Activated T-cell treated with anti-CD3 and anti-CD28 coated beads, Interleukin-2, amount 50 U/mL, for 4 hours (primary cell): ENCODE measurements at regions not wholly inside any gene's neighbourhood (a gene's known extent, or its start where the extent isn't known, plus 50 kb on each side); places are given as distances from the start of the nearest gene placed in this dataset.

Experiments
- ATAC-seq, 2 donors: fragments of 200-7000 bp; cut with Tn5 transposase; one replicate each; pipeline ENCODE4 v1.10.0; 2021
- DNase-seq: peaks from one replicate; pipeline ENCODE4 v3.0.0-alpha.2; 2020
- H3K27me3 Mint-ChIP-seq: one replicate; pipeline ENCODE4 v1.8.0; 2021; ENCODE audit warnings: low read depth, mixed read lengths
- H3K36me3 Mint-ChIP-seq: one replicate; pipeline ENCODE4 v1.8.0; 2022; ENCODE audit warnings: mixed read lengths; ENCODE audit not compliant: insufficient read depth
- H3K4me1 Mint-ChIP-seq: one replicate; pipeline ENCODE4 v1.8.0; 2021; ENCODE audit warnings: low read depth, mixed read lengths
- H3K4me3 Mint-ChIP-seq: one replicate; pipeline ENCODE4 v1.8.0; 2021; ENCODE audit warnings: mild to moderate bottlenecking, moderate library complexity, mixed read lengths
- H3K9me3 Mint-ChIP-seq: one replicate; pipeline ENCODE4 v1.8.0; 2021; ENCODE audit warnings: mixed read lengths

DNA sequence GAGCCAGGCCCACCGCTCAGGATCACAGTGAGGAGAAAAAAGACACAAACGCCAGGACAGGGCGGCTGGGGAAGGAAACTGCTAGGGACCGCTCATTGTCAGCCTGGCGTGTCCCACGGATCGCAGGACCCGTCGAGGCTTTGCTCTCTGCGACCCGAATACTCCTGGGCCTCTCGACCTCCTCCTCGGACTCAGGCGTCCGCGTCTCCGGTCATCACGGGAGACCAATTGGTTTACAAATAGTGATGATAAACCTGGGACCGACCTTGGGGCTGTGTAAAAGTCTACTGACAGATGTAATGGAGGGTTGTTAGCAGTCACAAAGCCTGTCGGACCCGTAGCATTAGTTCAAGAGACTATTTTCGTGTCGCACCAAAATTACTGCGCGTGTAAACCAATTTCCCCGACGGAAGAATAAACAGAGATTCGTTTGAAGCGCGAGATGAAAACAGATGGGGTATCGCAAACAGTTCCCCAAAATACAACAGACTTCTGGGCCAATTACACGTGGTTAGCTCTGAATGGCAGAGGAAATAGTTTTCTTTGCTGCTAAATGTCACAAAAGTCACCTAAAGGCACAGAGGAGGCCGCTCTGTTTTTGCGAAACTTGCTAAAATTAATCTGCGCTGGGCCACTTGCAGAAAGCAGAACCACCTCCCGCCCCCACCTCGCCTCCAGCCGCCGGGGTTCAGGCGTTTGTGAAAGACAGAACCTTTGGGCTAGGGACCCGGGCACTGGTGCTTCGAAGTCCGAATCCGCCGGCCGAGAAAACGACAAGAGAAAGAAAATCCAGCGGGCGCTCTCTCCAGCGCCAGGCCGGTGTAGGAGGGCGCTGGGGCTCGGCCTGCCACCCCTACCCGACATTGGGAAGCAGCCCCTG, 67.6 kb downstream of the FOXD1 start:
- H3K27me3 Mint-ChIP-seq: peaks cover 68% of the 10 kb centered on the region
- peak overlapping the region; percentile 60 for H3K4me3 Mint-ChIP-seq
- peaks cover 6% of the 10 kb centered on the region for H3K36me3 Mint-ChIP-seq
- ATAC-seq: no peak
- peaks cover 7% of the 10 kb centered on the region for H3K4me1 Mint-ChIP-seq
- H3K9me3 Mint-ChIP-seq: peaks cover 16% of the 10 kb centered on the region
- DNase-seq: no peak

DNA sequence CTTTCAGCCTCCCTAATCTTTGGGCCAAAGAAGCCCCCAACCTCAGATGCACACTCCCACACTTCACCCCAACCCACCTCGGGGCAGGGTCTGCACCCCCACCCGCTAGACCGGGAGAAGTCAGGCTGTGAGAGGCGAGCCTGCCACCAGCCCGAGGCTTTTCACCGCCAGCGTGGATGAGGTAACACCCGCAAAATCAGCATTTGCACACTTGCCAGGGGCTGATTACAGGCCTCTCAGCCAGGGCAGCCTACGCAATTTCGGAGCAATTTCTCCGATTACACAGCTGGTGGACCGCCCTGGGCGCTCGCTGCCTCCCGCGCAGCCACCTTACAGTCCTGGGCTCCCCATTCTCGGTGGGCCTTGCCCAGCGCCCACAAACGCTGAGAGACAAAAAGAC, 68.5 kb downstream of the FOXD1 start:
- no peak overlapping the region for H3K4me3 Mint-ChIP-seq
- peaks cover 13% of the 10 kb centered on the region for H3K9me3 Mint-ChIP-seq
- H3K4me1 Mint-ChIP-seq: peaks cover 7% of the 10 kb centered on the region
- no peak for DNase-seq
- peaks cover 3% of the 10 kb centered on the region for H3K36me3 Mint-ChIP-seq
- ATAC-seq: peak in 1 of 2 donors; percentile 31
- H3K27me3 Mint-ChIP-seq: peaks cover 73% of the 10 kb centered on the region

DNA sequence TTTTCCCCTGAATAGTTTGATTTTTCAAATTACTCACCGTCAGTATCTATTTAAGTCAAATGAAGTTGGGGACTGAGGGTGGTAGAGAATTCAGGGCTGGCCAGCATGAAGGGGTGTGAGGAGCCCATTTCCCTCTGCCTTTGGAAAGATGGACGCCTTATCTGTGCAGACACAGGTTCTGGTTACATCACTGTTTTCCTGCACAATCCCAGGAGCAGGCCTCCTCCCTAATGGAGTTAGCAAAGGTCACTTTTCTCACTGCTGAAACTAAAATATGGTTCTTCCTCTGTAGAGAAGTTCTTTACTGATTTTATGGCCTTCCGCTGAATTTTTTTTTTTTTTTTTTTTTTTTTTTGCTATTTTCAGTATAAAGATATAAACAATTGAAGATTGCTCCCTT, 69.1 kb downstream of the FOXD1 start:
- H3K4me3 Mint-ChIP-seq: no peak overlapping the region
- DNase-seq (no peak), ATAC-seq (no peak)
- peaks cover 8% of the 10 kb centered on the region for H3K9me3 Mint-ChIP-seq
- H3K36me3 Mint-ChIP-seq: peaks cover 2% of the 10 kb centered on the region
- peaks cover 7% of the 10 kb centered on the region for H3K4me1 Mint-ChIP-seq
- peaks cover 78% of the 10 kb centered on the region for H3K27me3 Mint-ChIP-seq

DNA sequence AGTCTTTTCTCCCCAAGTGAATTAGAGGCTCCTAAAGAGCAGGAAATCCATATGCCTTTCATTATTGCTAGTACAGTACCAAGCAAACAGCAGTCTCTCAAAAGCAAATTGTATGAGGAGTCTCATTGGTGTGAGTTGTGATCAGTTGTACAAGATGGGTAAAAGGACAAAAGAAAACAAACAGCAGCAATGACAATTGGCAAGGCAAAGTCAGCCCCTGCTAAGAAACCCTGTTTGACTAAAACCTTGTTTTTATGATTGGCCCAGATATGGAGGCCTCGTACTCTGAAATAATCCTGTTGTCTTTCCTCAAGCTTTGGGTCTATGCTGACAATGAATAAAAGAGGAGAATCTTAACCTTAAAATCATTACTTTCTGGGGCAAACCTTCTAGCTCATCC, 69.8 kb downstream of the FOXD1 start:
- H3K4me3 Mint-ChIP-seq: no peak overlapping the region
- no peak for DNase-seq
- peaks cover 77% of the 10 kb centered on the region for H3K27me3 Mint-ChIP-seq
- H3K36me3 Mint-ChIP-seq: peaks cover under 1% of the 10 kb centered on the region
- H3K9me3 Mint-ChIP-seq: peaks cover 2% of the 10 kb centered on the region
- ATAC-seq: no peak
- H3K4me1 Mint-ChIP-seq: peaks cover 7% of the 10 kb centered on the region

DNA sequence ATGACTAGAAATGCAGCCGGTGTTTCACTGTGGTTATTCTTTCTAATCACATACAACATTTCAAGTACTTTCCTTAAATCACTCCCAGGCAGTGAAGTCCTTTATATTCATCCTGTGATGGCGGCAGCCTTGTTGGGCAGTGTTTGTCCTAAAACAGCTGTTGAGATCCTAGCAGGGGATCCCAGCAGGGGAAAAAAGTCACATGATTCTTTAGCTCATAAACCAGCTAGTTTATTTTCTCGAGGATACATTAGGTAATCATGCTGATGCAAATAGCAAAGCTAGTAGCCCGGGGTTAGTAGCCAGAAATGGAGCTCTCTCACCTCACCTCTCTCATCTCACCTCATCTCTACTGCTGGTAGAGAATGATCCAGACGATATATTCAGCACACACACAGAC, 70.5 kb downstream of the FOXD1 start:
- Mint-ChIP-seq H3K4me3 (no peak overlapping the region), H3K36me3 (no peaks in the 10 kb centered on the region), H3K9me3 (no peaks in the 10 kb centered on the region), H3K4me1 (peaks cover 7% of the 10 kb centered on the region), H3K27me3 (peaks cover 76% of the 10 kb centered on the region)
- ATAC-seq: no peak
- no peak for DNase-seq

DNA sequence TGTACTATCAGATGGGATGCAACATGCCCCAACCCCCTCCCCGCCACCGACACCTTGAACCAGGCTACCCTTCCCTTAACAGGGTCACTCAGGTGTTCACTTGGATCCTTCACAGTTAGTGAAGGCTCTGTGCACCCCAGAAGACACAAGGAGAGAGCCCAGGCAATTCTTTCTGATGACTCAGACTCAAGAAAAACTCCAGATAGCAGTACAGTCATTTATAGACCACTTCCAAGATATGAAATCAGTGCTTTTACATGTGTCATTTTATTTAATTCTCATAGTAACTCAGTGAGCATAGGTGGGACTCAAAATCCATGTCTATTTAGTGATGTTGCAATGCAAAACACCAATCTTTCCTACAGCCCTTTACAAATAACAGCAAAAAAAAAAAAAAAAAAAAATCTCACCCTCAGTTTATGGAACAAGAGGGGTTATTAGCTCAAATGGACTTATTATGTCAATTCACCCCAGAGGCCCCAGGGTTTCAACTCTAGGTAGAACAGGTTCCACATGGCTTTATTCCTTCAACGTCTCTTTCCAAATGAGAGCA, 71.9 kb downstream of the FOXD1 start:
- H3K27me3 Mint-ChIP-seq: peaks cover 74% of the 10 kb centered on the region
- peaks cover 7% of the 10 kb centered on the region for H3K4me1 Mint-ChIP-seq
- H3K36me3 Mint-ChIP-seq: no peaks in the 10 kb centered on the region

GRCh38 chr5:73375949-73376348, 72.6 kb downstream of the FOXD1 start:
- H3K4me1 Mint-ChIP-seq: peaks cover 3% of the 10 kb centered on the region
- ATAC-seq: no peak
- DNase-seq: no peak
- no peaks in the 10 kb centered on the region for H3K9me3 Mint-ChIP-seq
- no peak overlapping the region for H3K4me3 Mint-ChIP-seq
- H3K36me3 Mint-ChIP-seq: no peaks in the 10 kb centered on the region
- peaks cover 74% of the 10 kb centered on the region for H3K27me3 Mint-ChIP-seq

More for the DNA sequence above, 71.9 kb downstream of the FOXD1 start:
- Mint-ChIP-seq H3K4me3 (no peak overlapping the region), H3K9me3 (no peaks in the 10 kb centered on the region)
- DNase-seq (no peak), ATAC-seq (no peak)

- H3K4me3 Mint-ChIP-seq: no peak overlapping the region
- H3K36me3 Mint-ChIP-seq: no peaks in the 10 kb centered on the region
- H3K9me3 Mint-ChIP-seq: no peaks in the 10 kb centered on the region
- ATAC-seq: no peak
- peaks cover 66% of the 10 kb centered on the region for H3K27me3 Mint-ChIP-seq
- no peaks in the 10 kb centered on the region for H3K4me1 Mint-ChIP-seq
- no peak for DNase-seq
These were observed 73.4 kb downstream of the FOXD1 start for GRCh38 chr5:73375191-73375545.

DNA sequence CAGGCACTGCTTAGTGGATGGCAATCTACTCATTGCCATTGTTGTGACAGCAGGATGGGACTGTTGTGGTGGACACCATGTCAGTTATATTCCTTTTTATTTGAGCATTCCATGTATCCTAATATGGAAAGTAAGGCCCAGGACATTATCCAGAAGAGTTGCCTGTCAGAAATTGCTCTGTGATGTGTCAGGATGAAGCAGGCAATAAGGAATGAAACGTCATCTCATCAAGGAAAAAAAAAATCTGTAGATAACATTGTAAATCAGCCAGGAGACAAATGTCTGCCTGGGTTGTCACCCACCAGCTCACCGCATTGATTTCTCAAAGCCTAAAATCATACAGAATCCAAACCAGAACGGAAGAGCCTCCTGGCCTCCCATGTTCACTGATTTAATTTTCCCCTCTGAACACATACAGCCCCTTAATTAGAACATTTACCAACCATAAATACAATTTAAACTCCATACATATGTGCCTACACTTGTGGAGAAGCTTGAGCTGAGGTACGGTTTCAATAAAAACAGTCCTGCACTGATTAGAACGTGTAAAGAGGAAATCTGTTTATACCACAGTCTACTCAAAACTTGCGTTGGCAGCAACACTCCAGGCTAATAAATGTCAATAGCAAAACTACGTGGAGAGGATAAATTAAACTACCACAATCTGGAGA, 73.9 kb downstream of the FOXD1 start:
- no peaks in the 10 kb centered on the region for H3K9me3 Mint-ChIP-seq

DNA sequence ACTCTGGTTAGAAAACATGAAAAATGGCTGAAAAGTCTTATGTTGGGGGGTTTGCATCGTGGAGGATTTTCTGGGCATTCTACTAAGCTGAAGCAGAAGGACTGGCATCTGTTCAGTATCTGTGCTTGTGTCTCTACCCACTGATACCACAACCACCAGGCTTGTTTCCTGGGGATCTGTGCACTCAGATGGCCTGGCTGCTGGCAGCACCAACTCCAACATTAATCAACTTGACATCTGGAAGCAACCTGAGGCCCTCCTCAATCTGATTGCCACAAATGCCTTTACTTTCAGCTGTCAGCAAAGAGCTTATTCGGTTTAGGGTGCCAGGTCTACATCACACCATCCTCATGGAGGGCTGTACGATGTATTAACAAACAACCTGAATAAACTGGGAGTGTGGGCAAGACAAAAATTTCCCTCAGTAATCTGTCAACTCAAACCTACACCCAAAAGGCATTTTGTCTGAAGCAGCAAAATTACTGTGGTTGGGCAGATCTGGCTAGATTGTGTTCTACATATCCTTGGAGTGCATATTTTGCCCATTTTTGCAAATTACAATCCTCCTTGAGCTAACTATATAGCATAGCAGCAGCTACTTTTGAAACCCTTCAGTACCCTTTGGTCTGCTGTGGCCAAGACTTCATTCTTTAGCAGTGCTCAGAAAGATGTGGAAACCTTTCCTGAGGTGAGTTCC, 74.6 kb downstream of the FOXD1 start:
- Mint-ChIP-seq H3K27me3 (peaks cover 57% of the 10 kb centered on the region), H3K4me1 (no peaks in the 10 kb centered on the region), H3K36me3 (no peaks in the 10 kb centered on the region), H3K4me3 (no peak overlapping the region), H3K9me3 (no peaks in the 10 kb centered on the region)
- DNase-seq (no peak), ATAC-seq (no peak)

More for the DNA sequence above, 73.9 kb downstream of the FOXD1 start:
- DNase-seq (no peak), ATAC-seq (no peak)
- Mint-ChIP-seq H3K4me3 (no peak overlapping the region), H3K36me3 (no peaks in the 10 kb centered on the region), H3K27me3 (peaks cover 61% of the 10 kb centered on the region), H3K4me1 (no peaks in the 10 kb centered on the region)

- H3K36me3 Mint-ChIP-seq: no peaks in the 10 kb centered on the region
- H3K4me3 Mint-ChIP-seq: no peak overlapping the region
- no peaks in the 10 kb centered on the region for H3K4me1 Mint-ChIP-seq
- no peak for DNase-seq
- peaks cover 46% of the 10 kb centered on the region for H3K27me3 Mint-ChIP-seq
- no peak for ATAC-seq
- H3K9me3 Mint-ChIP-seq: no peaks in the 10 kb centered on the region
These were observed 77.7 kb downstream of the FOXD1 start for GRCh38 chr5:73370640-73371583.

DNA sequence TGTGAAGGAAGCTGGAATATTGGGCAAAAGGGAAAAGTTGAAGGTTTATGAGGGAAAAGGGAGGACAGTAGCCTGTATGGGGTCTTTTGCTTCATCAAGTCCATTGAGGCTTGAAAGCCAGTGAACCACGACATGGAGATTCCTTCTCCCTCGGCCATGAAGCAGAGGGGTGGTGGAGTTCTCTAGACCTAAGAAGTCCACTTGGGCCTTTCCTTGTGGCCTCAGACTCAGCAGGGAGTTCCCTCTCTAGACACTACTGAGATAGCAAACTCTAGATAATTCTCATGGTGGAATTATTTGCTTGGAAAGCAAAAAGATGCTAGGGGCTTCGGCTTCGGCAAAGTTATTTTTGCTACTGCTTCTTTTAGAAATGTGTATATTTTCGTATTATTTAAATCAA, 78.5 kb downstream of the FOXD1 start:
- Mint-ChIP-seq H3K4me1 (no peaks in the 10 kb centered on the region), H3K9me3 (no peaks in the 10 kb centered on the region), H3K36me3 (no peaks in the 10 kb centered on the region), H3K4me3 (no peak overlapping the region), H3K27me3 (peaks cover 39% of the 10 kb centered on the region)
- DNase-seq (no peak), ATAC-seq (no peak)

DNA sequence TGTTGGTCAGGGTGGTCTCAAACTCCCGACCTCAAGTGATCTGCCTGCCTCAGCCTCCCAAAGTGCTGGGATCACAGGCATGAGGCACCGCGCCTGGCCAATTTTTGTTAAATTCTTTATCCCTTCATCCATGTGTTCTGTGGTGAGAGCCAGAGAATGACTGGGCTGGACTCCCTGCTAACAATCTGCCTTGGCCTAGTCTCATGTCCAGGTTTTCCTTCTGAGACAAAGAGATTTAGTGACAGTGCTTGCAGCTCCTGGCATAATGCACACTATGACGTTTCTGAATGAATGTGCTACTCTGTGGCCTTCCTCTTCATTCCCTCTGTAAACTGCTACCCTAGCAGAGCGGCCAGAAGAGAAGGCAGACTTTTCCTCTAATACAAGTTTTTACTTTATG, 79.3 kb downstream of the FOXD1 start:
- no peak for DNase-seq
- Mint-ChIP-seq H3K4me1 (no peaks in the 10 kb centered on the region), H3K36me3 (no peaks in the 10 kb centered on the region), H3K4me3 (no peak overlapping the region), H3K9me3 (no peaks in the 10 kb centered on the region), H3K27me3 (peaks cover 36% of the 10 kb centered on the region)
- ATAC-seq: no peak
